ENCODE measurements at regions not wholly inside any gene's neighbourhood (a gene's known extent, or its start where the extent isn't known, plus 50 kb on each side); places are given as distances from the start of the nearest gene placed in this dataset.

- H3K36me3 Mint-ChIP-seq (ENCODE audit: unreplicated experiment), result no peaks in the 10 kb centered on the region
- DNase-seq, result no peak
- H3K27me3 Mint-ChIP-seq (ENCODE audit: unreplicated experiment), result no peaks in the 10 kb centered on the region
- H3K4me3 Mint-ChIP-seq (ENCODE audit: unreplicated experiment), result no peak overlapping the region
- no peak overlapping the region for H3K27ac Mint-ChIP-seq (ENCODE audit: unreplicated experiment)
- no peaks in the 10 kb centered on the region for H3K4me1 Mint-ChIP-seq (ENCODE audit: low read depth, unreplicated experiment)
- TF ChIP-seq CTCF (IDR thresholded peaks at IDR 0.05; ENCODE audit: partially characterized antibody, unreplicated experiment), result no peak
- H3K9me3 Mint-ChIP-seq (ENCODE audit: unreplicated experiment), result no peaks in the 10 kb centered on the region
These were observed 68.6 kb upstream of the QRFPR start for GRCh38 chr4:121449416-121449815.

- Mint-ChIP-seq H3K4me1 (ENCODE audit: low read depth, unreplicated experiment) (no peaks in the 10 kb centered on the region), H3K36me3 (ENCODE audit: unreplicated experiment) (no peaks in the 10 kb centered on the region), H3K27me3 (ENCODE audit: unreplicated experiment) (no peaks in the 10 kb centered on the region), H3K27ac (ENCODE audit: unreplicated experiment) (no peak overlapping the region), H3K4me3 (ENCODE audit: unreplicated experiment) (no peak overlapping the region), H3K9me3 (ENCODE audit: unreplicated experiment) (no peaks in the 10 kb centered on the region)
- no peak for DNase-seq
- no peak for TF ChIP-seq CTCF (IDR thresholded peaks at IDR 0.05; ENCODE audit: partially characterized antibody, unreplicated experiment)
These were observed 67.4 kb upstream of the QRFPR start for GRCh38 chr4:121448231-121448630.

- Mint-ChIP-seq H3K27me3 (ENCODE audit: unreplicated experiment) (no peaks in the 10 kb centered on the region), H3K4me3 (ENCODE audit: unreplicated experiment) (no peak overlapping the region), H3K27ac (ENCODE audit: unreplicated experiment) (no peak overlapping the region), H3K4me1 (ENCODE audit: low read depth, unreplicated experiment) (no peaks in the 10 kb centered on the region), H3K9me3 (ENCODE audit: unreplicated experiment) (peaks cover 8% of the 10 kb centered on the region), H3K36me3 (ENCODE audit: unreplicated experiment) (peaks cover 13% of the 10 kb centered on the region)
- no peak for DNase-seq
- no peak for TF ChIP-seq CTCF (IDR thresholded peaks at IDR 0.05; ENCODE audit: partially characterized antibody, unreplicated experiment)
These were observed 58.9 kb upstream of the QRFPR start for GRCh38 chr4:121439669-121440068.

Measured in glutamatergic neuron (in vitro differentiated cells).